K562 (cell line): ENCODE measurements at regions not wholly inside any gene's neighbourhood (a gene's known extent, or its start where the extent isn't known, plus 50 kb on each side); places are given as distances from the start of the nearest gene placed in this dataset.

Source experiments
- ATAC-seq: fragments of 200-7000 bp; cut with Tn5 transposase; 3 replicates; pipeline ENCODE4 v1.9.1; 2020; ENCODE audit warnings: moderate library complexity
- BruUV-seq: library from RNA; stranded (reverse); fragments of 400-500 nt; replicated peaks from 2 replicates; lab custom pipeline; 2021; lab: Mats Ljungman, UMichigan
- CTCF ChIA-PET: fragments of 300-600 bp; formaldehyde crosslinking; extraction: SDS; loops from one replicate; lab custom pipeline; 2021; ENCODE audit warnings: low intra/inter-chr PET ratio; lab: Yijun Ruan, JAX
- POLR2A ChIA-PET: fragments of 300-600, 350-650 bp; sonication (Branson Sonifier 250); formaldehyde crosslinking; extraction: SDS; loops from one replicate; lab custom pipeline; 2021; ENCODE audit warnings: antibody characterized with exemption, inconsistent platforms; lab: Yijun Ruan, JAX
- DNase-seq, 4 experiments: peaks; one replicate each; pipeline versions ENCODE4 v3.0.0 to v3.0.0-alpha.2; 2011 to 2018; ENCODE audit warnings: low spot score in 3 of 4, mixed read lengths in 3 of 4; ENCODE audit errors: extremely low read depth in 1 of 4
- FAIRE-seq: peaks from 2 replicates; lab custom pipeline; 2011; peaks lifted over from hg19 to GRCh38; lab: Jason Lieb, UNC
- H2AFZ ChIP-seq: 2 replicates; pipeline ENCODE4 v1.6.0; 2011; ENCODE audit warnings: low read depth, low read length, control low read depth, inconsistent platforms
- H3K27ac ChIP-seq: fragments of 200-600 bp; 3 replicates; pipeline ENCODE4 v1.8.0; 2011; ENCODE audit warnings: low read depth, mild to moderate bottlenecking, control low read depth, inconsistent platforms, low read length, moderate library complexity, mixed read lengths; ENCODE audit errors: extremely low read depth
- H3K27me3 ChIP-seq, 2 experiments: fragments of 300-600 bp in 1 of 2; 2 replicates in 1 of 2; 3 replicates in 1 of 2; pipeline versions ENCODE4 v1.6.0 to v1.8.0; 2011; ENCODE audit warnings: inconsistent platforms in 2 of 2, low read length in 2 of 2, mild to moderate bottlenecking in 1 of 2, mixed read lengths in 1 of 2, moderate library complexity in 1 of 2; ENCODE audit not compliant: control insufficient read depth in 2 of 2, insufficient read depth in 2 of 2
- H3K36me3 ChIP-seq: fragments of 300-600 bp; 3 replicates; pipeline ENCODE4 v1.8.0; 2011; ENCODE audit warnings: mild to moderate bottlenecking, low read length, inconsistent platforms; ENCODE audit not compliant: control insufficient read depth, insufficient read depth
- H3K4me1 ChIP-seq, 2 experiments: fragments of 200-600 bp in 1 of 2; replicated peaks in 1 of 2; 2 replicates in 1 of 2; 3 replicates in 1 of 2; pipeline versions ENCODE4 v1.5.1 to v1.8.0; 2011; ENCODE audit warnings: inconsistent platforms in 2 of 2, low read length in 2 of 2, mild to moderate bottlenecking in 1 of 2, mixed read lengths in 1 of 2, moderate library complexity in 1 of 2; ENCODE audit not compliant: control insufficient read depth in 2 of 2, insufficient read depth in 2 of 2
- H3K4me2 ChIP-seq: 2 replicates; pipeline ENCODE4 v1.6.1; 2011; ENCODE audit warnings: low read length, control low read depth, inconsistent platforms, mixed read lengths; ENCODE audit not compliant: insufficient read depth
- H3K4me3 ChIP-seq: fragments of 200-600 bp; sonication (generic), shearing (Covaris generic); 2 replicates; pipeline ENCODE4 v1.5.1; 2016; ENCODE audit warnings: control low read depth, inconsistent platforms
- H3K79me2 ChIP-seq: fragments of 200-600 bp; 3 replicates; pipeline ENCODE4 v1.8.0; 2011; ENCODE audit warnings: low read length, inconsistent platforms; ENCODE audit not compliant: control insufficient read depth, insufficient read depth
- H3K9ac ChIP-seq, 2 experiments: 2 replicates each; pipeline versions ENCODE4 v1.6.0 to v1.6.1; 2011; ENCODE audit warnings: low read depth in 2 of 2, low read length in 2 of 2, control low read depth in 1 of 2, inconsistent platforms in 1 of 2, mild to moderate bottlenecking in 1 of 2, mixed read lengths in 1 of 2; ENCODE audit not compliant: insufficient read depth in 1 of 2
- H3K9me1 ChIP-seq: one replicate; pipeline ENCODE4 v1.6.0; 2011; ENCODE audit warnings: inconsistent platforms, mild to moderate bottlenecking, low read length, moderate library complexity; ENCODE audit not compliant: control insufficient read depth, insufficient read depth
- H3K9me3 ChIP-seq: replicated peaks from 2 replicates; pipeline ENCODE4 v1.5.1; 2011; ENCODE audit warnings: low read depth, low read length, inconsistent platforms; ENCODE audit not compliant: control insufficient read depth, insufficient read depth
- H4K20me1 ChIP-seq: replicated peaks from 2 replicates; pipeline ENCODE4 v1.6.1; 2011; ENCODE audit warnings: low read length, inconsistent platforms, mixed read lengths; ENCODE audit not compliant: control insufficient read depth, insufficient read depth
- MAX ChIP-seq: sonication (generic); formaldehyde crosslinking; IDR thresholded peaks from 2 replicates; pipeline ENCODE4 v1.9.0; 2022; ENCODE audit warnings: mild to moderate bottlenecking, missing genetic modification reagents
- POLR2AphosphoS2 ChIP-seq: IDR thresholded peaks from 2 replicates; pipeline ENCODE4 v1.6.1; 2012; ENCODE audit warnings: low read length, improper control_type of control experiment
- PPARD ChIP-seq: fragments of 250-450 bp; sonication (Bioruptor Pico); IDR thresholded peaks from 2 replicates; pipeline ENCODE4 v1.8.0; 2022; ENCODE audit warnings: inconsistent platforms, mild to moderate bottlenecking, moderate library complexity
- SMAD1 ChIP-seq: fragments of 150-350 bp; IDR thresholded peaks from 2 replicates; pipeline ENCODE4 v1.6.1; 2014; ENCODE audit warnings: low read length, low read depth; ENCODE audit not compliant: partially characterized antibody
- WGBS: fragments of 100-300 bp; shearing (Covaris generic); methylation state at CpG from one replicate; pipeline ENCODE4 v1.1.6; 2016; ENCODE audit warnings: low coverage, mixed read lengths; ENCODE audit not compliant: insufficient coverage; ENCODE audit errors: missing lambda C conversion rate; 5-methylcytosine and 5-hydroxymethylcytosine counted together
- in situ Hi-C: fragments of 300-500 bp; cut with MboI; formaldehyde crosslinking; loops from 4 replicates; pipeline ENCODE4 v1.15.0; 2018; ENCODE audit warnings: inconsistent platforms, mixed read lengths
- intact Hi-C: fragments of 100-400 bp; cut with micrococcal nuclease; formaldehyde crosslinking; loops from 2 replicates; pipeline ENCODE4 v1.14.2; 2022

- Histone ChIP-seq H3K79me2 (no peaks in the 10 kb centered on the region), H3K27me3 (no peaks in the 10 kb centered on the region), H3K4me1 (no peaks in the 10 kb centered on the region), H3K9ac (no peak overlapping the region), H3K9me1 (no peaks in the 10 kb centered on the region), H4K20me1 (no peaks in the 10 kb centered on the region), H2AFZ (no peak overlapping the region), H3K27ac (no peak overlapping the region), H3K4me2 (no peak overlapping the region), H3K9me3 (no peaks in the 10 kb centered on the region; the same call in 1 of the 2 replicates), H3K36me3 (no peaks in the 10 kb centered on the region)
- 0% methylated on average over 2 of the region's 2 CpGs for WGBS
- POLR2A ChIA-PET: interaction anchor here (1.4 kb wide), 1 partner anchor 9 kb away, joined by 3 read pairs; no protein-coding TSS in a partner anchor
- CTCF ChIA-PET: no interaction called here
- FAIRE-seq: no peak
- no peak for ATAC-seq
- no peak for DNase-seq
- intact Hi-C loops (no loop called here), in situ Hi-C loops (no loop called here)
- no TSS peak for BruUV-seq
- TF ChIP-seq SMAD1 (no peak), PPARD (no peak), POLR2AphosphoS2 (no peak)
- TF ChIP-seq, all 486 proteins: peak for 0
- H3K4me3 ChIP-seq: no peak overlapping the region
Measured at GRCh38 chr3:168815946-168816345, 720.2 kb upstream of the GOLIM4 start.

- ATAC-seq: no peak
- POLR2A ChIA-PET: interaction anchor here (0.9 kb wide), 1 partner anchor 16 kb away, joined by 5 read pairs; no protein-coding TSS in a partner anchor
Measured at GRCh38 chr3:168813225-168813802, 717.6 kb upstream of the GOLIM4 start.

More at GRCh38 chr3:168813225-168813802, 717.6 kb upstream of the GOLIM4 start:
- H3K9me1 ChIP-seq: no peaks in the 10 kb centered on the region
- no peak overlapping the region for H3K27ac ChIP-seq
- 0% methylated on average over 2 of the region's 2 CpGs for WGBS
- H3K9me3 ChIP-seq: no peaks in the 10 kb centered on the region; the same call in 1 of the 2 replicates
- no peak overlapping the region for H3K4me2 ChIP-seq
- in situ Hi-C loops (no loop called here), intact Hi-C loops (no loop called here)
- H2AFZ ChIP-seq: no peak overlapping the region
- BruUV-seq: no TSS peak
- no peak overlapping the region for H3K9ac ChIP-seq
- no peaks in the 10 kb centered on the region for H3K36me3 ChIP-seq
- CTCF ChIA-PET: no interaction called here
- FAIRE-seq (no peak), DNase-seq (no peak)
- no peaks in the 10 kb centered on the region for H3K4me1 ChIP-seq
- no peak overlapping the region for H3K4me3 ChIP-seq
- H3K27me3 ChIP-seq: no peaks in the 10 kb centered on the region
- H3K79me2 ChIP-seq: no peaks in the 10 kb centered on the region
- H4K20me1 ChIP-seq: no peaks in the 10 kb centered on the region
- TF ChIP-seq MAX (CRISPR knock-in tag): no peak
